ENCODE measurements at regions not wholly inside any gene's neighbourhood (a gene's known extent, or its start where the extent isn't known, plus 50 kb on each side); places are given as distances from the start of the nearest gene placed in this dataset.

GRCh38 chr3:17799312-17799711, 56.9 kb upstream of the TBC1D5 start:
- TF ChIP-seq CTCF (IDR thresholded peaks at IDR 0.05), result no peak
- TF ChIP-seq EZH2 (IDR thresholded peaks at IDR 0.05; ENCODE audit: borderline replicate concordance, insufficient read depth, low read depth, low read length, poor library complexity, severe bottlenecking), result no peak

Data from B cell (primary cell).